ENCODE measurements at regions not wholly inside any gene's neighbourhood (a gene's known extent, or its start where the extent isn't known, plus 50 kb on each side); places are given as distances from the start of the nearest gene placed in this dataset.
"Not testable (repeated sequence)": the region's sequence is repeated elsewhere in the genome, so short reads cannot be mapped to it uniquely, and the experiment has no call there.

DNA sequence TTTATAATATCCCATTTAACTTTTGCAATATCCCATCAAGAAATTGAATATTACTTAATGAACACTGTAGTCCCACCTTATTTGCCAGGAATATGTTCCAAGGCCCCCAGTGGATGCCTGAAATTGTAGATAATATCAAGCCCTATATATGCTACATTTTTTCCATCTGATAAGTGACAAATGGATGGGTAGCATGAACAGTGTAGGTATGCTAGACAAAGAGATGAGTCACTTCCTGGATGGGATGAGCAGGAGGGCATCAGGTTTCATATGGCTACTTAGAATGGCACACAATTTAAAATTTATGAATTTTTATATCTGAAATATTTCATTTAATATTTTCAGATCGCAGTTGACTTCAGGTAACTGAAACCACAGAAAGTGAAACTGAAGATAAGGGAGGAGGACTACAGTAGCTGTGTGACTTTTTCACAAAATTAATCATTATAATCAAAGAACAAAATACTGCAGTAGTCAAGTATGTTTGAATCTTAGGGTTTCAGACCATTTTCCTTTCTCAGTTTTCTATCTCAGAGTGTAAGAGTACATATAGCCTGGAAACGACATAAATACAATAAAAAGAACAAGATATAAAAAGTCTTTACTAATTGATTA lies 636.4 kb upstream of the ARRDC3 start:
- TF ChIP-seq EZH2 (IDR thresholded peaks at IDR 0.05; ENCODE audit: borderline replicate concordance, insufficient read depth, low read length, poor library complexity, severe bottlenecking) (no peak), POLR2AphosphoS5 (IDR thresholded peaks at IDR 0.05) (no peak), EP300 (conservative IDR thresholded peaks at IDR 0.05; ENCODE audit: poor library complexity, severe bottlenecking) (no peak), REST (IDR thresholded peaks at IDR 0.05; ENCODE audit: borderline replicate concordance) (no peak), CTCF (IDR thresholded peaks at IDR 0.05; ENCODE audit: poor library complexity, severe bottlenecking) (no peak), MXI1 (conservative IDR thresholded peaks at IDR 0.05; ENCODE audit: poor library complexity, severe bottlenecking) (no peak), TAF1 (IDR thresholded peaks at IDR 0.05; ENCODE audit: low read depth) (no peak), RAD21 (conservative IDR thresholded peaks at IDR 0.05) (no peak), SMC3 (conservative IDR thresholded peaks at IDR 0.05; ENCODE audit: poor library complexity) (no peak)
- Histone ChIP-seq H2AFZ (ENCODE audit: low read depth, low read length) (no peak overlapping the region), H3K4me2 (ENCODE audit: low read length) (no peak overlapping the region), H3K9me2 (ENCODE audit: insufficient read depth, low read length) (no peaks in the 10 kb centered on the region), H3K4me3 (ENCODE audit: low read length) (no peak overlapping the region), H4K20me1 (ENCODE audit: insufficient read depth) (no peaks in the 10 kb centered on the region), H3K79me2 (replicated peaks; ENCODE audit: insufficient read depth, low read length) (no peaks in the 10 kb centered on the region), H3K27me3 (ENCODE audit: insufficient read depth, low read depth, low read length) (no peaks in the 10 kb centered on the region), H3F3A (ENCODE audit: insufficient read depth, low read length, poor library complexity, severe bottlenecking) (no peaks in the 10 kb centered on the region), H3K36me3 (ENCODE audit: insufficient read depth, low read length) (no peaks in the 10 kb centered on the region), H3K9me3 (ENCODE audit: low read length) (no peaks in the 10 kb centered on the region), H3K27ac (ENCODE audit: low read length) (no peak overlapping the region), H3K9ac (ENCODE audit: low read length) (no peak overlapping the region)

DNA sequence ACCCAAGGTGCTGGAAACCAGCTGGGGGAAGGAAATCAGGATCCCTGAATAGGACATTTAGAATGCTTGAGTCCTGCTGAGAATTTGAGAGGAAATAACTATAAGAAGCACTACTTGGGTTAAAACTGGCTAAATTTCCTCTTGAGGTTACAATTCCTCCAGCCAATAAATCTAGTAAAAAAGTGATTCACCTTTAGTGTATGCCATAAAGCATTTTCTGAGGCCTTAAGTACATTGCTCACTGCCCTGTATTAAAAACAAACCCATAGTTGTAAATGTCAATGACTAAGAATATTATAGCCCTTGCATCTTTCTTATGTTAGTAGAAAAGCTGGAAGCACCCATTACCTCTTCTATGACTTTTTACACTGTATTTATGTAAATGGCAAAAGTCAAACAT lies 634.7 kb upstream of the ARRDC3 start:
- H3K9me2 ChIP-seq (ENCODE audit: insufficient read depth, low read length), result no peaks in the 10 kb centered on the region
- H3K9ac ChIP-seq (ENCODE audit: low read length), result no peak overlapping the region
- no peaks in the 10 kb centered on the region for H4K20me1 ChIP-seq (ENCODE audit: insufficient read depth)
- H3K79me2 ChIP-seq (replicated peaks; ENCODE audit: insufficient read depth, low read length), result no peaks in the 10 kb centered on the region
- H3K4me3 ChIP-seq (ENCODE audit: low read length), result no peak overlapping the region
- H3K9me3 ChIP-seq (ENCODE audit: low read length), result no peaks in the 10 kb centered on the region
- no peaks in the 10 kb centered on the region for H3K36me3 ChIP-seq (ENCODE audit: insufficient read depth, low read length)
- H3K27ac ChIP-seq (ENCODE audit: low read length), result no peak overlapping the region
- no peaks in the 10 kb centered on the region for H3F3A ChIP-seq (ENCODE audit: insufficient read depth, low read length, poor library complexity, severe bottlenecking)
- TF ChIP-seq RAD21 (conservative IDR thresholded peaks at IDR 0.05) (no peak), POLR2AphosphoS5 (IDR thresholded peaks at IDR 0.05) (no peak), EZH2 (IDR thresholded peaks at IDR 0.05; ENCODE audit: borderline replicate concordance, insufficient read depth, low read length, poor library complexity, severe bottlenecking) (no peak), SMC3 (conservative IDR thresholded peaks at IDR 0.05; ENCODE audit: poor library complexity) (no peak), CTCF (IDR thresholded peaks at IDR 0.05; ENCODE audit: poor library complexity, severe bottlenecking) (no peak), REST (IDR thresholded peaks at IDR 0.05; ENCODE audit: borderline replicate concordance) (no peak), MXI1 (conservative IDR thresholded peaks at IDR 0.05; ENCODE audit: poor library complexity, severe bottlenecking) (no peak), TAF1 (IDR thresholded peaks at IDR 0.05; ENCODE audit: low read depth) (no peak), EP300 (conservative IDR thresholded peaks at IDR 0.05; ENCODE audit: poor library complexity, severe bottlenecking) (no peak)
- no peak overlapping the region for H3K4me2 ChIP-seq (ENCODE audit: low read length)
- no peaks in the 10 kb centered on the region for H3K27me3 ChIP-seq (ENCODE audit: insufficient read depth, low read depth, low read length)
- H2AFZ ChIP-seq (ENCODE audit: low read depth, low read length), result no peak overlapping the region

- not testable (repeated sequence) for H3K36me3 ChIP-seq (ENCODE audit: insufficient read depth, low read length); H3K27me3 ChIP-seq (ENCODE audit: insufficient read depth, low read depth, low read length); H3F3A ChIP-seq (ENCODE audit: insufficient read depth, low read length, poor library complexity, severe bottlenecking); H3K4me3 ChIP-seq (ENCODE audit: low read length); H3K4me2 ChIP-seq (ENCODE audit: low read length); H3K9me2 ChIP-seq (ENCODE audit: insufficient read depth, low read length); H3K9ac ChIP-seq (ENCODE audit: low read length); H3K9me3 ChIP-seq (ENCODE audit: low read length); H4K20me1 ChIP-seq (ENCODE audit: insufficient read depth); H3K79me2 ChIP-seq (replicated peaks; ENCODE audit: insufficient read depth, low read length); H2AFZ ChIP-seq (ENCODE audit: low read depth, low read length); H3K27ac ChIP-seq (ENCODE audit: low read length)
Observed at GRCh38 chr5:92011845-92012244, 628.7 kb upstream of the ARRDC3 start.
